Mesenchymal stem cell (in vitro differentiated cells and primary cell): ENCODE measurements at regions not wholly inside any gene's neighbourhood (a gene's known extent, or its start where the extent isn't known, plus 50 kb on each side); places are given as distances from the start of the nearest gene placed in this dataset.

Source experiments
- DNase-seq: peaks from one replicate; pipeline ENCODE4 v3.0.0-alpha.2; 2013
- H2AFZ ChIP-seq: one replicate; pipeline ENCODE4 v1.6.1; 2013; ENCODE audit warnings: low read depth, mild to moderate bottlenecking, control low read depth, inconsistent platforms, low read length, moderate library complexity
- H2AK5ac ChIP-seq: 2 replicates; pipeline ENCODE4 v1.6.1; 2013; ENCODE audit warnings: low read length, moderate library complexity, mild to moderate bottlenecking, inconsistent platforms; ENCODE audit not compliant: severe bottlenecking
- H2BK120ac ChIP-seq: one replicate; pipeline ENCODE4 v1.6.1; 2013; ENCODE audit warnings: low read depth, mild to moderate bottlenecking, inconsistent platforms, low read length, moderate library complexity
- H2BK12ac ChIP-seq, 2 experiments: one replicate each; pipeline ENCODE4 v1.6.1; 2013; ENCODE audit warnings: inconsistent platforms in 2 of 2, low read length in 2 of 2, mild to moderate bottlenecking in 2 of 2, moderate library complexity in 2 of 2, control low read depth in 1 of 2
- H2BK15ac ChIP-seq: one replicate; pipeline ENCODE4 v1.6.1; 2013; ENCODE audit warnings: mild to moderate bottlenecking, low read depth, inconsistent platforms; ENCODE audit not compliant: poor library complexity, severe bottlenecking
- H2BK5ac ChIP-seq: 2 replicates; pipeline ENCODE4 v1.6.1; 2013; ENCODE audit warnings: low read depth, mild to moderate bottlenecking, low read length, control low read depth, inconsistent platforms; ENCODE audit not compliant: poor library complexity, severe bottlenecking
- H3K14ac ChIP-seq, 2 experiments: one replicate each; pipeline ENCODE4 v1.6.1; 2013; ENCODE audit warnings: inconsistent platforms in 2 of 2, low read length in 2 of 2, control low read depth in 1 of 2, mild to moderate bottlenecking in 1 of 2, moderate library complexity in 1 of 2
- H3K18ac ChIP-seq, 2 experiments: one replicate each; pipeline ENCODE4 v1.6.1; 2013; ENCODE audit warnings: inconsistent platforms in 2 of 2, low read length in 2 of 2, control low read depth in 1 of 2, low read depth in 1 of 2, mild to moderate bottlenecking in 1 of 2
- H3K23ac ChIP-seq, 2 experiments: one replicate each; pipeline ENCODE4 v1.6.1; 2013; ENCODE audit warnings: inconsistent platforms in 2 of 2, low read length in 2 of 2, mild to moderate bottlenecking in 2 of 2, moderate library complexity in 2 of 2, control low read depth in 1 of 2
- H3K27ac ChIP-seq: 2 replicates; pipeline ENCODE4 v1.5.1; 2013; ENCODE audit warnings: mild to moderate bottlenecking, moderate library complexity, low read length, control low read depth, inconsistent platforms; ENCODE audit not compliant: poor library complexity, severe bottlenecking
- H3K27me3 ChIP-seq, 2 experiments: 2 replicates each; pipeline versions ENCODE4 v1.6.1 to v1.7.0; 2013; ENCODE audit warnings: low read length in 2 of 2, mild to moderate bottlenecking in 2 of 2, moderate library complexity in 2 of 2, control low read depth in 1 of 2, inconsistent platforms in 1 of 2; ENCODE audit not compliant: control insufficient read depth in 1 of 2, insufficient read depth in 1 of 2
- H3K36me3 ChIP-seq, 2 experiments: 2 replicates each; pipeline versions ENCODE4 v1.6.1 to v1.7.0; 2013; ENCODE audit warnings: low read length in 2 of 2, control low read depth in 1 of 2, inconsistent platforms in 1 of 2, low read depth in 1 of 2, mild to moderate bottlenecking in 1 of 2; ENCODE audit not compliant: insufficient read depth in 2 of 2, control insufficient read depth in 1 of 2
- H3K4ac ChIP-seq, 2 experiments: one replicate each; pipeline ENCODE4 v1.6.1; 2013; ENCODE audit warnings: inconsistent platforms in 2 of 2, low read length in 2 of 2, mild to moderate bottlenecking in 2 of 2, moderate library complexity in 2 of 2, control low read depth in 1 of 2, low read depth in 1 of 2
- H3K4me1 ChIP-seq: 2 replicates; pipeline ENCODE4 v1.6.1; 2013; ENCODE audit warnings: low read depth, low read length, control low read depth; ENCODE audit not compliant: control insufficient read depth, insufficient read depth
- H3K4me2 ChIP-seq: 2 replicates; pipeline ENCODE4 v1.6.1; 2013; ENCODE audit warnings: low read length, mild to moderate bottlenecking, inconsistent platforms; ENCODE audit not compliant: poor library complexity, severe bottlenecking
- H3K4me3 ChIP-seq, 2 experiments: 2 replicates each; pipeline versions ENCODE4 v1.5.1 to v1.7.0; 2013; ENCODE audit warnings: low read length in 2 of 2, mild to moderate bottlenecking in 2 of 2, control low read depth in 1 of 2, low read depth in 1 of 2; ENCODE audit not compliant: insufficient read depth in 1 of 2
- H3K79me1 ChIP-seq: replicated peaks from 2 replicates; pipeline ENCODE4 v1.6.1; 2013; ENCODE audit warnings: mild to moderate bottlenecking, control low read depth, low read length, inconsistent platforms; ENCODE audit not compliant: poor library complexity, severe bottlenecking
- H3K9ac ChIP-seq: 2 replicates; pipeline ENCODE4 v1.7.0; 2013; ENCODE audit warnings: mild to moderate bottlenecking, low read length, moderate library complexity
- H3K9me3 ChIP-seq: 2 replicates; pipeline ENCODE4 v1.7.0; 2013; ENCODE audit warnings: mild to moderate bottlenecking, low read length; ENCODE audit not compliant: control insufficient read depth
- H4K8ac ChIP-seq: one replicate; pipeline ENCODE4 v1.6.1; 2013; ENCODE audit warnings: inconsistent platforms, mild to moderate bottlenecking, low read length, moderate library complexity
- H4K91ac ChIP-seq: one replicate; pipeline ENCODE4 v1.6.1; 2013; ENCODE audit warnings: mild to moderate bottlenecking, low read length, inconsistent platforms
- WGBS: methylation state at CpG from one replicate; pipeline ENCODE4 v1.1.7; 2013; ENCODE audit warnings: mixed read lengths; 5-methylcytosine and 5-hydroxymethylcytosine counted together

DNA sequence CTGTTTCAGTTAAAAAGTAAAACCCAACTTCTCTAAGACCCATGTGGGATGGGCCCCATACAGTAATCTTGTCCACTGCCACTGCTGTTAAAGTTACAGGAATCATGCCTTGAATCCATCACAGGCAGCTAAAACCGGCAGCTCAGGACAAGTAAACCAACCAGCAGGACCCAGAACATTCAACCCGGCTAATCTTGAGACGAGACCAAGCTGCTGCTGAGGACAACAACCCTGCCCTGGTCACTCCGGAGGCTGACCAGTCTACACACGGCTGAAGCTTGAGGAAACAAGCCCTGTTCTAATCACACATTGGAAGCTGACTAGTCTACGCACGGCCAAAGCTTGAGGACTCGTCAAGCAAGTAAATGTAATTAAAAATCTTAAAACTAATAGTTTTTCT is 105.2 kb upstream of the ZNF492 start:
- H3K9ac ChIP-seq = no peak overlapping the region
- no peak overlapping the region for H2BK120ac ChIP-seq
- H2BK15ac ChIP-seq = no peak overlapping the region
- no peak overlapping the region for H3K4me2 ChIP-seq
- no peak overlapping the region for H2AK5ac ChIP-seq
- H3K27me3 ChIP-seq = no peaks in the 10 kb centered on the region
- no peak overlapping the region for H3K18ac ChIP-seq
- H2BK5ac ChIP-seq = no peak overlapping the region
- no peaks in the 10 kb centered on the region for H3K36me3 ChIP-seq
- H3K23ac ChIP-seq = no peak overlapping the region
- no peak overlapping the region for H3K4me3 ChIP-seq
- H3K9me3 ChIP-seq = peaks cover 68% of the 10 kb centered on the region
- H4K91ac ChIP-seq = no peak overlapping the region
- WGBS = 51% methylated on average over 5 of the region's 8 CpGs
- H2AFZ ChIP-seq = no peak overlapping the region
- H2BK12ac ChIP-seq = no peak overlapping the region
- no peak overlapping the region for H3K14ac ChIP-seq
- no peak overlapping the region for H3K27ac ChIP-seq
- H4K8ac ChIP-seq = no peak overlapping the region
- no peaks in the 10 kb centered on the region for H3K79me1 ChIP-seq
- DNase-seq = no peak
- H3K4me1 ChIP-seq = no peaks in the 10 kb centered on the region
- H3K4ac ChIP-seq = no peak overlapping the region

DNA sequence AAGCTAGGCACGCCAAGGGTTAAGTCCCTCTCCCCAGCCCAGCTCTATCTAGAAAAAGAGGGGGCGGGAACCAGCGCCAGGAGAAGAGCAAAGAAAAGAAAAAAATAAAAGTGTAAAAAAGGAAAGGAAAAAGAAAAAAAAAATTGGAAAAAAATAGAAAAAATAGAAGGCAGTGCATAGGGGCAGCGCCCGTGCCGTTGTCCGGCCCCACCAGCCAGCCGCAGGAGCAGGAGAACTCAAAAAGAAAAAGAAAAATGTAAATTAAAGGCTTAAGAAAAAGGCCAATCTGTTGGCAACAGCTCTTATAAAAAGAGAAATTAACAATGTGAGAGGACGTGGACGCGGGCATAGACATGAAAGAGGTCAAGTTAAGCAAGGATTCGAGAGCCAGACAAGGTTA is 105.4 kb upstream of the ZNF98 start:
- Histone ChIP-seq H3K27ac (no peak overlapping the region), H2AFZ (no peak overlapping the region), H4K91ac (no peak overlapping the region), H3K4me1 (no peaks in the 10 kb centered on the region), H2BK120ac (no peak overlapping the region), H3K4ac (no peak overlapping the region), H3K4me2 (no peak overlapping the region), H3K14ac (no peak overlapping the region), H3K27me3 (no peaks in the 10 kb centered on the region), H2BK15ac (no peak overlapping the region), H3K9me3 (peaks cover 67% of the 10 kb centered on the region), H3K9ac (no peak overlapping the region), H3K36me3 (no peaks in the 10 kb centered on the region), H2AK5ac (no peak overlapping the region), H3K4me3 (no peak overlapping the region), H3K23ac (no peak overlapping the region), H3K18ac (no peak overlapping the region), H4K8ac (no peak overlapping the region), H2BK5ac (no peak overlapping the region), H2BK12ac (no peak overlapping the region), H3K79me1 (no peaks in the 10 kb centered on the region)
- 76% methylated on average over 11 of the region's 12 CpGs for WGBS
- DNase-seq = no peak

DNA sequence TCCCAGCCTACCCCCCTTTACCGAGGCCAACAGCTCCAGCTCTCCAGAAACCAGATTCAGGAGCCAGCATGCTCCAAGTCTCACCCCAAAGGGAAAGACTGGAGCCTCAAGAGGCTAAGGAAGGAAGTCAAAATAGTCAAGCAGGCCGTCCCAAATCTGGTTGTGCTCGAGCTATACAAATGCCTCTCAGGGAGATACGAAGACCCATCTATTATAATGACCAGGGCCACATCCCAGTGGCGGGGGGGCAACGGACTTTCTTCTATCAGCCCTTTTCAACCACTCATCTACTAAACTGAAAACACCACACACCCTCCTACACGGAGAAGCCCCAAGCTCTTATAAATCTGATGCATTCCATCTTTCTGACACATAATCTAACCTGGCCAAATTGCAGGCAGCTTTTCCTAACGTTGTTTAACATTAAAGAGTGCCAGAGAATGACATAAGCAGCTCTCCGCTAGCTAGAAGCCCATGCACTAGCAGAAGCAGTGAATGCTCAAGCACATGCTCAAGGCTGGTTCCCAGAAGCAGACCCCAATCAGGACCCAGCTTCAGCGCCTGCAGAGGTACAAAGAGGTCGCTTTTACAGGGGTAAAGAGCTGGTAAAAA is 104.6 kb upstream of the ZNF98 start:
- Histone ChIP-seq H3K23ac (no peak overlapping the region), H3K27ac (no peak overlapping the region), H3K79me1 (no peaks in the 10 kb centered on the region), H3K27me3 (no peaks in the 10 kb centered on the region), H3K18ac (no peak overlapping the region), H2BK12ac (no peak overlapping the region), H3K36me3 (no peaks in the 10 kb centered on the region), H2AK5ac (no peak overlapping the region), H2BK120ac (no peak overlapping the region), H4K91ac (no peak overlapping the region), H3K4me2 (no peak overlapping the region), H2AFZ (no peak overlapping the region), H3K4ac (no peak overlapping the region), H4K8ac (no peak overlapping the region), H3K14ac (no peak overlapping the region), H3K4me1 (no peaks in the 10 kb centered on the region), H2BK5ac (no peak overlapping the region), H3K9me3 (peaks cover 62% of the 10 kb centered on the region), H3K4me3 (no peak overlapping the region), H2BK15ac (no peak overlapping the region), H3K9ac (no peak overlapping the region)
- DNase-seq = no peak
- WGBS = 58% methylated on average over 11 of the region's 11 CpGs

DNA sequence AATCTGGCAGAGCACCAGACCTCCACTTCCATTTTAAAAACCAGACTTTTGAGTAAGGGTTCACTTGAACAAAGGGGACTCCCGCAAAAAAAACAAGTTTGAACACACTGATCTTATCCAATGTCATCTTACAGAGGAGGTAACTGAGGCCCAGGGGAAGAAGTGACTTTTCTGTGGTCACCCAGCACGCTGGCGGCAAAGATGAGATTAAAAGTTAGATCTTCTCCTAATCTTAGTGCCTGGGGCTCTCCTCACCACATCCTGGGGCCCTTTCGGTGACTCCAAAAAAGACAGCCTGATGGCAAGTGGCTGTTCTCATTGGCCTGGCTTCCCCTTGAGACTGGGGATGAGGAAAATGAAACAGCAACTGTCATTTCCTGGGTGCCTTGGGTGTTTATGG is 101.8 kb upstream of the ZNF98 start:
- H3K4me3 ChIP-seq = no peak overlapping the region
- no peak overlapping the region for H2AK5ac ChIP-seq
- no peak overlapping the region for H2BK15ac ChIP-seq
- H3K4ac ChIP-seq = no peak overlapping the region
- no peak overlapping the region for H2AFZ ChIP-seq
- H3K18ac ChIP-seq = no peak overlapping the region
- 51% methylated on average over 3 of the region's 4 CpGs for WGBS
- no peak overlapping the region for H3K9ac ChIP-seq
- H2BK12ac ChIP-seq = no peak overlapping the region
- no peak overlapping the region for H2BK5ac ChIP-seq
- no peaks in the 10 kb centered on the region for H3K79me1 ChIP-seq
- no peaks in the 10 kb centered on the region for H3K36me3 ChIP-seq
- no peaks in the 10 kb centered on the region for H3K27me3 ChIP-seq
- H3K23ac ChIP-seq = no peak overlapping the region
- no peaks in the 10 kb centered on the region for H3K4me1 ChIP-seq
- no peak overlapping the region for H3K4me2 ChIP-seq
- no peak overlapping the region for H3K14ac ChIP-seq
- no peak overlapping the region for H4K8ac ChIP-seq
- no peak for DNase-seq
- H3K27ac ChIP-seq = no peak overlapping the region
- H4K91ac ChIP-seq = no peak overlapping the region
- H2BK120ac ChIP-seq = no peak overlapping the region
- peaks cover 40% of the 10 kb centered on the region for H3K9me3 ChIP-seq
